GM18868 (cell line): ENCODE measurements at regions not wholly inside any gene's neighbourhood (a gene's known extent, or its start where the extent isn't known, plus 50 kb on each side); places are given as distances from the start of the nearest gene placed in this dataset.
"Not testable (repeated sequence)": the region's sequence is repeated elsewhere in the genome, so short reads cannot be mapped to it uniquely, and the experiment has no call there.

ENCODE experiments used
- ATAC-seq: cut with Tn5 transposase; IDR thresholded peaks from one replicate; pipeline ENCODE4 v1.9.1; 2021; ENCODE audit warnings: mild to moderate bottlenecking, moderate library complexity; ENCODE audit not compliant: unreplicated experiment

GRCh38 chr2:4803396-4803795, 888.8 kb upstream of the SOX11 start:
- ATAC-seq = no peak

GRCh38 chr2:4814137-4814536, 878.0 kb upstream of the SOX11 start:
- ATAC-seq = not testable (repeated sequence)

DNA sequence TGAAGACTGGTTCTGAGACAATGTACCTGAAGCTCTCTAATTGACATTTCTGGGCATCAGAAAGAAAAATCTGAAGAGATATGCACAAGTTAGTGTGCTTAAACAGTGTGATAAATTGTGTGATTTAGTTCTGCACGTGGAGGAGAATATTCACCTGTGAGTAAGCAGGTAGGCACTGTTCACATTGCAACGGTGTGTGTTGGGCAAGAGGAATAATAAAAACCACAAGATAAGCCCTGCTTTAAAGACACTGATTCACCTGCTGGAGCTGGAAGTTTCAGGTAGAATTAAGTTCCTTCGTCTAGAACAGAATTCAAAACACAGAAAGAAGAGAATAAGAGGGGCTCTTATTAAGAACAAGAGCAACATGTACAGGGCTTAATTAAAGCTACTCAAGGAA, 864.3 kb upstream of the SOX11 start:
- ATAC-seq = no peak

- ATAC-seq = no peak
Measured at GRCh38 chr2:4828682-4829374, 863.4 kb upstream of the SOX11 start.

GRCh38 chr2:4831751-4832150, 860.4 kb upstream of the SOX11 start:
- no peak for ATAC-seq

GRCh38 chr2:4832642-4833041, 859.5 kb upstream of the SOX11 start:
- no peak for ATAC-seq

- ATAC-seq = no peak
Measured at GRCh38 chr2:4838626-4839025, 853.6 kb upstream of the SOX11 start.

GRCh38 chr2:4840791-4841190, 851.4 kb upstream of the SOX11 start:
- ATAC-seq = no peak

DNA sequence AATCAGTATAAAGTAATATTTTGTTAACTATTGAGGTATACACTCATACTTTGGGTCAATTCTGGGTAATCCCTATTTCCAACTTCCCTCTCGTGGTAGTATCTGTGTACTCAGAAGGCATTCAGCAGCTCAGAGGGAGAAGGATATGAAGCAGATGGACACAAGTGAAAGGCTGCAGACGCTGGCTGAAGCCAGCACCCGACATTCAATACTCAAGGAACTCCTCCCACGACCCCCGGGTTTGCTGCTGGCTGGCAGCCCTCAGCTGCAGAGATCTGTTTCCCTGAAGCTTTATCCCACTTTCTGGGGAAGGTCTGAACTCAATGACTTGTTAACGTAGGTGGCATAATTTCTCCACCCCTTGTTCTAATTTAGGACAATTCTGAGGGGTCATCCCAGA, 847.3 kb upstream of the SOX11 start:
- no peak for ATAC-seq

DNA sequence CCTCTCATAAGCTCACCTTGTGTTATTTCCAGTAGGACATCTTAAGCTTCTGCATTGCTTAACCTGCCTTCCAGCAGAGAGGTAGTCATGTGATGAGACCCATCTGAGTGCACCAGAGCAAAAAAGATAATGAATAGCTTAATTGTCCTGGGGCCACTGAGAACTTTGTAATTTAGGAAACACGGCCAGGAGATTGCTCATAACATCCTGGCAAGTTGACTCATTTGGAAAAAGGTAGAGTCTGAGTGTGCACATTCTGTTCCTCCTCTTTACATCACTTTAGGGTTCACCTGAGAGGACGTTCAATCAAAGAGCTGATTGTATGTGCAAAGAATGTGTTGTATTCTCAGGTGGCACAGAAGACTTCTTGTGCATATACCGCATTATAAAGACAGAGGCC, 830.2 kb upstream of the SOX11 start:
- ATAC-seq = no peak

DNA sequence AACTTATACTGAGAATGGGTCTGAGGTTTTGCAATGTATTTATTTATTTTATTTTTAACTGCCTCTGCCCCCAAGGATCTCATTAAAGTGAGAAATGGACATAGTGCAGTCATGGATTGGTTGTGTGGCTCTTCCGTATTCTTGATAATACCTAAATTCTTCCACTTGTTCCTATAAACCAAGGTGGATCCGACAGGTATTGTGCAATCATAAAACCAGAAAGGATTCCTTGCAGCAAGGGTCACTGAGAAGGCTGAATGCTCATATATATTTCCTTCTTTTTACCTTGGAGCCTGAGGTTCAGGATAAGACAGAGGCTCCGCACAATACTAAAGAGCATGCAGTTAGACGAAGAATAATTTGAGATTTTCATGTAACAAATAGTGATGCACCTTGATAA, 826.0 kb upstream of the SOX11 start:
- no peak for ATAC-seq

GRCh38 chr2:4868466-4868865, 823.7 kb upstream of the SOX11 start:
- ATAC-seq = no peak

- no peak for ATAC-seq
Measured at GRCh38 chr2:4869154-4869553, 823.0 kb upstream of the SOX11 start.

DNA sequence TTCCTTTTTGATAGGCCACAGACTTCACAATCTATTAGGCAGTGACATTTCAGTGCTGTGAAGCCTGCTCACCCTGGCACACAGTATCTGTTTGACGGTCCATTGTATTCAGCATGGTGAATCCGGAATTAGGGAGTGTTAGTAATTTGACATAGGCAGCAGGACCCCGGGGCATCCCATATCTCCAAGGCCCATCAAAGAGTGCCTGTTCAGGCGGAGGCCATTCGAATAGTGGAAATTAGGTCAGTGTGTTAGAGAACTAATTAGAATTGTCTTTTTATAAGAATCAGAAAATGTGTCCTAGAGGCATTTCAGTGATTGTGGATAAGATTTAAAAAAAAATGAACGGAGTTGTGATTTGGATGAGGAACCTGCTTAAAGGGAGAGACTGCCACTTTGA, 818.8 kb upstream of the SOX11 start:
- no peak for ATAC-seq

DNA sequence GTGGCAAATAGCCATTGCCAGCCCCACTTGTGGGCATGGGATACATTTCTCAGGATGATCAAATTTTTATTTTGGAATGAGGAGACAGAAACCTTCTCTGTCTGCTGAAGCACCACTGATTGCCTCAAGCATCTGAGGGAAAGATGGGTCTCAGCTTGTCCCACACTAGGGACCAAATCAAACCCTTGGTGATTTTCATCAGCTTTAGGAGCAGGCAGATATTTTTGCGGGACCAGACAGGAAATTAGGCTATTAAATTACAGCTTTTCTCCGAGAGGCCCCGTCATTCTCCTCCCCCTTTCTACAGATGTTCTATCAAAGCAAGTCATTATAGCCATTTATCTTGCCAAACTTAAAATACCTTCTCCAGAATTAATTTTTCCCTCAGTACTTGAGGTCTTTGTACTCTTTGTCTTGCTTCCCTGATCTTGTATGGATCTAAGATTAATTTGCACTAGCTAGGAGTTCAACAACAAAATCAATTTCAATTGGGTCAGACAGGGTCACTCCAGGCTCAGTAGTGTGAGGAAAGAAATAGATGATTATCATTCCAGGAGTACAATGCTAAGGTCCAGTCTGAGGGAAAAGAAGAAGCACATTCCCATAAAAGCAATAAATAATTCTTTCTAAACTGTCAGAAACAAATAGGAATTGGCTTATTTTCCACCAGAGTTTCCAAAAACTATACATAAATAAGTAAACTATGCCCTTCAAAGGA, 818.1 kb upstream of the SOX11 start:
- no peak for ATAC-seq

DNA sequence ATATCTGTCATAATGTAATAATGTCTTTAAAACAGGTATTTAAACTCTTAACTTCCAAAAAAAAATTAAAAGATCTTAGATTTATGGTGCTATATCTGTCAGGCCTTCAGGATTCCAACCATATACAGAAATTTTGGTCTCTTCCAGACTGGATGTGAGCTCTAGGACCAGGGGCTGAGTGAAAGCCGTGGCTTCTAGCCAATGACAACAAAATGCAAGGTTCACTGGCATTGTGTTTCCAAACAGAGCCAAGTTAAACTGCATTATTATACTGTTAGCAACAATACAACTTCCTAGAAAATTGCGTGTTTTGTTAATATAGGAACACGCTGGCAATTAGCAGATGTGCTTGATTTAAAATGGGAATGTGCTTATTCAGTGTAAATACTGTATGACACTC, 809.8 kb upstream of the SOX11 start:
- ATAC-seq = no peak

DNA sequence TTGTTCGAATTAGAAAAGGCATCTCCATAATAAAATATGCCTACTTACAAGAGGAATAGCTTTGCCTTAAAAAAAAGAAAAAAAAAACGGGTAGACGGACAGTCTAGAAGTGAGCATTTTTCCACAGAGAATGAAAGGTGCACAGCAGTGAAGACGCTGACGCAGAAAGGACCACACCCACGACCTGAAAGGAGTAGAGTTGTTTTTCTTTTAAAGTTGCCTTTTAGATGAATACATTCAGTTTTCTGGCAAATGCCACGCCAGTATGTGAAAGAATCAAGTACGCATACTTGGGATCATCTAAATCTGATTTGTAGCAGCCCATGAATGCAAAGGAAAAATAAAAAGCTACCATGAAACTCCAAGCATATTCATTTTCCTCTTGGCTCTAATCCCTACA, 809.2 kb upstream of the SOX11 start:
- ATAC-seq = no peak

DNA sequence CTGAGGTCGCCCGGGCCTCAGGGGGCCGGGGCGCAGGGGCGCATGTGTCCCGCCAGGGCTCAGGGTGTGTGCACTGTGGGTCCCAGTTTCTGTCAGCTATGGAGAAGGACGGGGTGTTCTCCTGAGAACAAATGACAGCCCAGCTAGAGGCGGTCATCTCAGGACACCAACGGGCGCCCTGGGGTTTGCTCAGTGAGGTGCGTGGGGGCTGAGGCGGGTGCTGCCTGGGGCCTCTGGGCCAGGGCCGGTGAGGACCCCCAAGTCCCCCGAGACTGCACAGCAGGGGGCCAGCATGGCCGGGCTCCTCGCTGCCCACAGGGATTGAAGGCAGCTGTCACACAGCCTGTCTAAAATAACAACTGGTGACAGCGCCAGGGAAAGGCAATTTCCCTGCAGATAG, 808.8 kb upstream of the SOX11 start:
- ATAC-seq = no peak

- ATAC-seq = no peak
Measured at GRCh38 chr2:4884117-4884571, 808.0 kb upstream of the SOX11 start.

- ATAC-seq = no peak
Measured at GRCh38 chr2:4891394-4891793, 800.8 kb upstream of the SOX11 start.

- no peak for ATAC-seq
Measured at GRCh38 chr2:4895371-4895770, 796.8 kb upstream of the SOX11 start.

DNA sequence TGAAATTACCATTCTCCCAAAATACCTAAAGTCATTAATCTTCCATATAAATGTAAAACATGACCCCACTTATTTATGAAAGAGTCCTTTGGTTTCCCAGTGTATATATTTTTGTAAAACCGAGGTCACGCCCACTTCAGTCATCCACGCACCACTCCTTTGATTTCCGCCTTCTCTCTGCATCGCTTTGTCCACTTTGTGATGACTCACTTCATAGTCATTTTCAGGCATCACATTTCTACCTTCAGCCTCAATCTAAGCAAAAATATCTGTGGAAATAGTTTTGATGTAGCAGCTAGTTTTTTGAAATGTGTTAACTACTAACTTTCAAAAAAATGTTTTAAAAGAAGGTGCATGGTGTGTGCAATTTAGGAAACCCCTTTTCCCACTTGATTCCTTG, 793.5 kb upstream of the SOX11 start:
- ATAC-seq = no peak

GRCh38 chr2:4900242-4900641, 791.9 kb upstream of the SOX11 start:
- ATAC-seq = no peak
